HG03066 (cell line): ENCODE measurements at regions not wholly inside any gene's neighbourhood (a gene's known extent, or its start where the extent isn't known, plus 50 kb on each side); places are given as distances from the start of the nearest gene placed in this dataset.

Experiments
- ATAC-seq: cut with Tn5 transposase; IDR thresholded peaks from one replicate; pipeline ENCODE4 v1.9.1; 2021; ENCODE audit warnings: low read depth; ENCODE audit not compliant: unreplicated experiment

DNA sequence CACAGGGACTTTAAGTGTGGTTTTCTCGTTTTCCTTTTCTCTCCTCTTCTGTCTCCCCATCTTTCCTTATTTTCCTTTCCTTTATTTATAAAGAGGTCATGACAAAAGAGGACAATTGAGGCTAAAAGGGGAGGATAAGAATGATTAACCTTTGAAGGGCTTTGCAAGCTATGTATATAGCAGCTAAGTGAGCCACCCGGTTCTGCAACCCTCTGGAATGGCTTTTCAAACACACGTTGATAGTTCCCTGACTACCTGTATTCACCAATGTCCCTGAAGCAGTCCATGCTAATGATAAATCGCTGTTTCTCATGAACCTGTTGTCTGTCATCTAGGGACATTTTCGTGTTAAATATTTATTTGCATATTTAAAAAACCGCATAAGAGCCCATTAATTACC lies 124.4 kb upstream of the RALGAPA2 start:
- ATAC-seq = no peak

- ATAC-seq = no peak
These were observed 123.5 kb upstream of the RALGAPA2 start for GRCh38 chr20:20835897-20836296.

GRCh38 chr20:20834008-20834407 lies 121.6 kb upstream of the RALGAPA2 start:
- ATAC-seq = no peak

GRCh38 chr20:20832715-20833114 lies 120.3 kb upstream of the RALGAPA2 start:
- ATAC-seq = no peak

GRCh38 chr20:20831794-20832193 lies 119.3 kb upstream of the RALGAPA2 start:
- ATAC-seq = no peak

- no peak for ATAC-seq
These were observed 117.2 kb upstream of the RALGAPA2 start for GRCh38 chr20:20829681-20830080.

- ATAC-seq = no peak
These were observed 115.7 kb upstream of the RALGAPA2 start for GRCh38 chr20:20827992-20828597.

DNA sequence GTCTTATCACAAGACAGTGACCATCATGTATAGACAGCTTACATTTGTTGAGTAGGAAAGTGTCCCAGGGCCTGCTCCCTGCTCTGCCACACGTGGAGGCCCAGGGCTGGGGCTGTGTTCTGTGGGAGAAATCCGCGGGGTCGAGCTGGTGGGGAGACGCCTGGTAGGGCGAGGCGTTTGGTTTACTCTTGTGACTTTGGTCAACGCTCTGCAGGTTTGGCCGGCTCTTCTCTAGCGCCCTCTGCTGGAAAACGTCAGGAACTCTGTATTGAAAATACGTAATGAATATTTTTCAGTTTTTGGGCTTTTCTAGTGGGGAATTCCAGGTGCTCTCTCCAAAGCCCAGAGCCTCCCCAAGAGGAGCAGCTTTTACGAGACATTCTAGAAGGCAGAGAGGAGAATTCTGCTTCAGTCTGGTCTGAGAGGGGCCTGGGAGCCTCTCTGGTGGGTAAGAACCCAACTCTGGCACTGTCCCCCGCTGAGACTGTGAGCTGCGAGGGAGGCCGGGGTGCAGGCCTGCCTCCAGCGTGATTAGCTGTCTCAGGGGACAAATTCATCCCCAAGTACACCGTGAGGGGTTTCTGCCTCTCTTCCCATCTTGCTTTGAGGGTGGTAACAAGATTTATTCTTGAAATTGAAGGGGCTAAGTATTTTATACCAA lies 112.6 kb upstream of the RALGAPA2 start:
- no peak for ATAC-seq

DNA sequence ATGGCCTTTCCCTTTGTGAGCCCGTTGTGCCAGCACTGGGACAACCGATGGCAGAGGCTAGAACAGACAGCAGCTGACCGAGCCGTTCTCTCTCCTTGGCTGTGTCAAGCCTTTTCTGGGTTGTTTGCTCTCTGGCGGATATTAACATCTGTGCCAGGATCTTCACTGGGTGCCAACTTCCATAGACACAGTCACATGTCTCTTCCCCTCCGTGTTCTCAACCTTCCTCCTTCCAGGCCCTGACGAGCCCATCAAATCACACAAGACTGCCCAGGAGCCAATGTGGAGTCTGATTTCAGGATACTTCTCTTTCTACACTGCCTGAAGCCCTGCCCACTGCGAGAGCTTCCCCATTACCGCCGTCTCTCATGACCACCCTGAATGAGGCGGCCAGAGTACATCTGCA lies 111.0 kb upstream of the RALGAPA2 start:
- no peak for ATAC-seq

DNA sequence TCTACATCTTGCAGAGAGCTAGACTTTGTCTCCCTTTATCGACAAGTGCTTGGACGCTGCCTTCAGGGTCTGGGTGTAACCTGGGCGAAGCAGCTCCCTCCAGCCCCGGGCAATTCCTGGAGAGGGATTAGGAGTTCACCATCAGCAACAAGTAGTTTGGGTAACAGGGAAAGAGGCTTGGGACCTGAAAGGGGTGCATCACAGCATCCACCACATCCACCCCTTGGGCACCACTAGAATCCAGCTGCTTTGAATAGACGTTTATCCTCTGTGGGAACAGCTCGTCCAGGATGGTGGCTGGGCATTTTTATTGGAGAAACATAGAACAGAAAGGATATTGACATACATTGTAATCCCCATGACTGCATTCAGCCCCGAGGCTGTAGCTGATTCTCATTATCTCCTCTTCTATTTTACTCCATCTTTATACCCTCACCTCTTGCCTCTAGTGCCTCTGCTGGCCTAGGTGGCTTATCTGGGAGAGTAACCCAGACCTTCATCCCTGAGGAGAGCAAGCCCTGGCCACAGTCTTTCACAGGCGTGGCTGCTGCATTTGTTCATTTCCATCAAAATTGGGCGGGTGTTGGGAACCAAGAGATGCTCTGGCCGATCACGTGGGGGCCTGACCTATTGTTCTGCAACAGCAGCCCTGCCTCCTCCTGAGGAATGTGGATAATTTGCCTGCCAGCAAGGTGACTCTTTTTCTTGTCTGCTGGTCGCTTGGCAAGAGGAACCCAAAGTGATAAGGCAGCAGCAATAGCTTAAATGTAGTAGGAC lies 109.2 kb upstream of the RALGAPA2 start:
- ATAC-seq = no peak

DNA sequence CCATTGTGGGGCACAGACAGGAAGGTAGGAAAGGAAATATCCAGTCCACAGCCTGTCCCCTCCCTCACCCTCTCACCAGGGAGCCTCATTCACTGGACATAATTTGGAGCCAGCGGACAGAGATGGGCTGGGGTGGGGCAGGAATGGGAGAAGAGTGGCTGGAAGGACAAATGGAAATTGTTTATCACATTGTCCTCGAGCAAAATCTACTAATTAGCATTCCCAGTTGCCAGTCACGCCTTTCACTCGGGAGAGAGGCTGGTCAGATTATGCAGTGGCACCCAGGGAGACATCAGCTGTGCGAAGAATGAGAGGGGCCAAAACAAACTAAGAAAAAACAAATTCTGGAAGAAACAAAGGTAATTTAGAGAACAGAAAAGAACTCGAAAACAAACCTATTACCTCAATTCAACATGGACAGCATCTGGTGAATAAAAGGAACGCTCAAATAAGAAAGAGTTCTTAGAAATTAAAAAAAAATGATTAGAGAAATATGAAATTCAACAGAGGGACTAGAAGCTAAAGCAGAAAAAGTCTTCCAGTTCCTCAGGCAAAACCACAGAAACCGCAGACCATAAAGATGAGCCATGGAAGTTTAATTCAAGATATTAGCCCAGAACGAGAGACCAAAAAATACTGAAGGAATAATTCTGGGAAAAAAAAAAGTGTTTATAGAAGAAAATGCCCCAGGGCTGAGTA lies 108.5 kb upstream of the RALGAPA2 start:
- ATAC-seq = no peak

DNA sequence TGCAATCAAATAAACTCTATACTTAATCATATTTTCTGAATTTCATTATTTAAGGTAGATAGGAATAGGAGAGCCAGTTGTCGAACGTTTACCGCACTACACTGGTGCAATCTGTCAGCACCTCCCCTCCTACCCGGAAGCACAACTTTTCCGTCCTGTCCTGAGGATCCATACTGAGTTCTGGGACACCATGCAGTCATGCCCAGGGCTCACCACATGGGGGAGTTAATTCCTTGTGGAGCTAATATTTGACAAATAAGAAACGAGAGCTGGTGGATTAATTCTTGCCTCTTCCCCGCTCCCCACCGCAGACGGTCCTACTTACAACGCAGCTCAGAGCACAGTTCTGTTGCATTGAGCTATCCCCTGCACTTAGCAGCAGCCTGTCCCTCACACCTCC lies 107.7 kb upstream of the RALGAPA2 start:
- ATAC-seq = no peak

DNA sequence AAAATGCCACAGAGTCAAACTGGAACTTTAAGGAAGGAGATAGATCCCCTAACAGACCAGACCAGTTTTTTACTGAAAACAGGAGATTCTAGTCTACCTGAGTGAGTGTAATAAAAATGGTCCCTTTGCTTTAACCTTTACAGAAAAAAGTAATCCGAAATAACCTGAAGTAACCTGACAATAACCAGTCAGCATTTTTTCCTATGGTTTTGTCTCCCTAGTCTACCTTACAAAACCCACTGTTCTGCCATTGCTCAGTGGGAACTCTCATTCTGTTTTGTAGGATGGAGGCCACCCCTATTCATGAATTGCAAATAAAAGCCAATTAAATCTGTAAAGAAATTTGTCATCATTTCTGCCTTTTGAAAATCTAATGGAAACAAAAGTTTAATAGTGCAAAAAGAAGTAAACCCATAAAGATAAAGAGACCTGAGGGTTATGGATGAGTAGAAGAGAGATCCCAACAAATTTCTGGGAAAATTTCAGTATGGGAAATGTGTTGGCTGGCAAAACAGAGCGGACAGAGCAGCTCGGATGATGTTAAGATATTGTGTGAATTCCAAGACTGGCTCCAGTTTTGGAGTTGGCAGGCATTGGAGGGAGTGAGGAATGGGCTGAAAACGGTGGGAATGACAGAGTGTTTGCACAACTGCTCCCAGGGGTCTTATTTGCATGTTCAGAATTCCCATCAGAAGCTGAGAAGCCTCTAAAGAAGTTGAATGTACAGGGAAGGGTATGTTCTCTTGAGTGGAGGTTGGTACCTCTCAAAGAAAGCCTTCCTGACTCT lies 104.7 kb upstream of the RALGAPA2 start:
- no peak for ATAC-seq

- no peak for ATAC-seq
These were observed 103.4 kb upstream of the RALGAPA2 start for GRCh38 chr20:20815711-20816455.

- no peak for ATAC-seq
These were observed 102.2 kb upstream of the RALGAPA2 start for GRCh38 chr20:20814685-20815084.

- ATAC-seq = no peak
These were observed 99.7 kb upstream of the RALGAPA2 start for GRCh38 chr20:20812136-20812535.

- no peak for ATAC-seq
These were observed 95.6 kb upstream of the RALGAPA2 start for GRCh38 chr20:20808016-20808415.

GRCh38 chr20:20806121-20807095 lies 94.0 kb upstream of the RALGAPA2 start:
- no peak for ATAC-seq

GRCh38 chr20:20803011-20803410 lies 90.6 kb upstream of the RALGAPA2 start:
- no peak for ATAC-seq
